Karpas-422 (cell line): ENCODE measurements at regions not wholly inside any gene's neighbourhood (a gene's known extent, or its start where the extent isn't known, plus 50 kb on each side); places are given as distances from the start of the nearest gene placed in this dataset.

Experiments
- DNase-seq: peaks from one replicate; pipeline ENCODE4 v3.0.0-alpha.2; 2015
- H2AFZ ChIP-seq: fragments of 200-600 bp; sonication (generic); 2 replicates; pipeline ENCODE4 v1.6.1; 2014; ENCODE audit warnings: antibody characterized with exemption, low read length, mixed read lengths
- H3K27ac ChIP-seq: fragments of 200-600 bp; sonication (generic); 2 replicates; pipeline ENCODE4 v1.5.1; 2014; ENCODE audit warnings: mild to moderate bottlenecking, low read length, moderate library complexity
- H3K27me3 ChIP-seq: fragments of 200-600 bp; sonication (generic); 2 replicates; pipeline ENCODE4 v1.6.1; 2014; ENCODE audit warnings: low read length, mixed read lengths
- H3K36me3 ChIP-seq: fragments of 200-600 bp; sonication (generic); 2 replicates; pipeline ENCODE4 v1.6.1; 2014; ENCODE audit warnings: low read length, mixed read lengths; ENCODE audit not compliant: insufficient read depth
- H3K4me1 ChIP-seq: fragments of 200-600 bp; sonication (generic); 2 replicates; pipeline ENCODE4 v1.6.1; 2014; ENCODE audit warnings: mild to moderate bottlenecking, low read length, mixed read lengths
- H3K4me2 ChIP-seq: fragments of 200-600 bp; sonication (generic); 2 replicates; pipeline ENCODE4 v1.6.1; 2014; ENCODE audit warnings: low read length, low read depth, mild to moderate bottlenecking; ENCODE audit not compliant: poor library complexity, severe bottlenecking
- H3K4me3 ChIP-seq: fragments of 200-600 bp; sonication (generic); 2 replicates; pipeline ENCODE4 v1.5.1; 2014; ENCODE audit warnings: mild to moderate bottlenecking, antibody characterized with exemption, low read length, mixed read lengths
- H3K79me2 ChIP-seq: fragments of 200-600 bp; sonication (generic); 2 replicates; pipeline ENCODE4 v1.6.1; 2014; ENCODE audit warnings: mild to moderate bottlenecking, low read length, mixed read lengths
- H3K9ac ChIP-seq: fragments of 200-600 bp; sonication (generic); 2 replicates; pipeline ENCODE4 v1.6.0; 2014; ENCODE audit warnings: low read length
- H3K9me2 ChIP-seq: fragments of 200-600 bp; sonication (generic), shearing (Covaris generic); replicated peaks from 2 replicates; pipeline ENCODE4 v1.6.0; 2014; ENCODE audit warnings: mild to moderate bottlenecking, low read length, moderate library complexity; ENCODE audit not compliant: insufficient read depth
- H3K9me3 ChIP-seq: fragments of 300-700, 200-600 bp; sonication (generic); 2 replicates; pipeline ENCODE4 v1.6.1; 2014; ENCODE audit warnings: low read length, mixed read lengths
- H4K20me1 ChIP-seq: fragments of 200-600 bp; sonication (generic); 2 replicates; pipeline ENCODE4 v1.6.1; 2014; ENCODE audit warnings: mild to moderate bottlenecking, antibody characterized with exemption, low read length, low read depth; ENCODE audit not compliant: insufficient read depth

GRCh38 chr1:218803351-218803997, 370.2 kb upstream of the LYPLAL1 start:
- H3K9ac ChIP-seq, result no peak overlapping the region
- peak; percentile 16 for DNase-seq
- no peaks in the 10 kb centered on the region for H3K9me2 ChIP-seq
- H3K36me3 ChIP-seq, result no peaks in the 10 kb centered on the region
- H3K27ac ChIP-seq, result no peak overlapping the region
- H4K20me1 ChIP-seq, result no peaks in the 10 kb centered on the region
- no peak overlapping the region for H3K4me3 ChIP-seq
- H3K27me3 ChIP-seq, result no peaks in the 10 kb centered on the region
- H2AFZ ChIP-seq, result no peak overlapping the region
- no peak overlapping the region for H3K4me2 ChIP-seq
- H3K79me2 ChIP-seq, result no peaks in the 10 kb centered on the region
- no peaks in the 10 kb centered on the region for H3K9me3 ChIP-seq
- H3K4me1 ChIP-seq, result no peaks in the 10 kb centered on the region

GRCh38 chr1:218804014-218804785, 369.5 kb upstream of the LYPLAL1 start:
- Histone ChIP-seq H3K9me3 (no peaks in the 10 kb centered on the region), H3K4me1 (no peaks in the 10 kb centered on the region), H3K27me3 (no peaks in the 10 kb centered on the region), H4K20me1 (no peaks in the 10 kb centered on the region), H3K4me3 (no peak overlapping the region), H3K36me3 (no peaks in the 10 kb centered on the region), H3K27ac (no peak overlapping the region), H3K4me2 (no peak overlapping the region), H2AFZ (no peak overlapping the region), H3K79me2 (no peaks in the 10 kb centered on the region), H3K9ac (no peak overlapping the region), H3K9me2 (no peaks in the 10 kb centered on the region)
- DNase-seq, result peak; percentile 4

GRCh38 chr1:218809061-218809460, 364.6 kb upstream of the LYPLAL1 start:
- no peak overlapping the region for H3K4me3 ChIP-seq
- no peak overlapping the region for H3K27ac ChIP-seq
- no peaks in the 10 kb centered on the region for H3K9me2 ChIP-seq
- no peak overlapping the region for H2AFZ ChIP-seq
- no peaks in the 10 kb centered on the region for H3K79me2 ChIP-seq
- peak; percentile 19 for DNase-seq
- no peak overlapping the region for H3K4me2 ChIP-seq
- no peaks in the 10 kb centered on the region for H3K36me3 ChIP-seq
- H3K9me3 ChIP-seq, result no peaks in the 10 kb centered on the region
- no peaks in the 10 kb centered on the region for H3K27me3 ChIP-seq
- no peaks in the 10 kb centered on the region for H3K4me1 ChIP-seq
- no peaks in the 10 kb centered on the region for H4K20me1 ChIP-seq
- H3K9ac ChIP-seq, result no peak overlapping the region

DNA sequence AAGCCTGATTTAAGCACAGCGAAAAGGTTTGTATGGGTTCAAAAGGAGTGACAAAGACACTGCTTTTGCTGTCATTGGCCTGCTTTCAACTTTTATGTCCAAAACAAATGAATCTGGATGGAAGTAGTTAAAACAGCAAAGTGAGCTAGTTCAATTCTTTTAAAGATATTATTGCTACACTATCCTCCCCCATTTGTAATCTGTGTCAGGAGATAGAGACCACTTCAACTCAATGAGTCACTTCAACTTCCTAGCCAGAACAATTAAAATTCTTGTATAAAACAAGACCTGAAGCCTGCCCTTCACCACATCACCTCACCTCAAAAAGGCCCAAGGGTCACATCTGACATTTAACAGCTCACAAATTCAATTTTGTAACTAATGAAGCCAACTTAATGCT, 364.1 kb upstream of the LYPLAL1 start:
- H2AFZ ChIP-seq, result no peak overlapping the region
- H3K4me3 ChIP-seq, result no peak overlapping the region
- no peaks in the 10 kb centered on the region for H3K4me1 ChIP-seq
- H3K27me3 ChIP-seq, result no peaks in the 10 kb centered on the region
- H4K20me1 ChIP-seq, result no peaks in the 10 kb centered on the region
- peak; percentile 31 for DNase-seq
- no peaks in the 10 kb centered on the region for H3K9me3 ChIP-seq
- no peak overlapping the region for H3K4me2 ChIP-seq
- no peaks in the 10 kb centered on the region for H3K36me3 ChIP-seq
- no peaks in the 10 kb centered on the region for H3K9me2 ChIP-seq
- H3K27ac ChIP-seq, result no peak overlapping the region
- H3K79me2 ChIP-seq, result no peaks in the 10 kb centered on the region
- H3K9ac ChIP-seq, result no peak overlapping the region

GRCh38 chr1:218810306-218810705, 363.4 kb upstream of the LYPLAL1 start:
- Histone ChIP-seq H3K27ac (no peak overlapping the region), H3K36me3 (no peaks in the 10 kb centered on the region), H4K20me1 (no peaks in the 10 kb centered on the region), H3K4me1 (no peaks in the 10 kb centered on the region), H3K9me2 (no peaks in the 10 kb centered on the region), H3K79me2 (no peaks in the 10 kb centered on the region), H3K4me3 (no peak overlapping the region), H3K9me3 (no peaks in the 10 kb centered on the region), H3K4me2 (no peak overlapping the region), H3K9ac (no peak overlapping the region), H2AFZ (no peak overlapping the region), H3K27me3 (no peaks in the 10 kb centered on the region)
- DNase-seq, result no peak

DNA sequence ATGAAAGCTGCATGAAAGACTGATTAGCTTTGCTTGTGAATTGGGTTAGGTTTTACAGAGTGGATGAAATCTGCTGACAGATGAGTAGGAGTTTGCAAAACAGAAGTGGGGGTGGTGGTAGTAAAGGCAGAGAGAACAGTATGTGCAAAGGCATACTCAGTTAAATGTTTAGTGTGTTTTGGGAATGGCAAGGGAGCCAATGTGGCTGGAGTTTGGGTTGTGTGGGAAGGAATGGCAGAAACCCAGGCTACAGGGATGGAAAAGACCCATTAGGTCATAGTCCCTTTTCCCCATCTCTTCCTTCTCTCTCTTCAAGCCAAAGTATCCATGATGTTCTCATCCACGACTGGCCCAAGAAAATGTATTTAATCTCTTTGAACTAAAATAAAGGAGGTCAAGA, 362.2 kb upstream of the LYPLAL1 start:
- DNase-seq, result peak; percentile 2
- no peak overlapping the region for H3K4me2 ChIP-seq
- H3K27me3 ChIP-seq, result no peaks in the 10 kb centered on the region
- H3K9me3 ChIP-seq, result no peaks in the 10 kb centered on the region
- no peaks in the 10 kb centered on the region for H4K20me1 ChIP-seq
- H3K36me3 ChIP-seq, result no peaks in the 10 kb centered on the region
- H3K4me1 ChIP-seq, result no peaks in the 10 kb centered on the region
- H3K9me2 ChIP-seq, result no peaks in the 10 kb centered on the region
- no peak overlapping the region for H2AFZ ChIP-seq
- no peaks in the 10 kb centered on the region for H3K79me2 ChIP-seq
- H3K4me3 ChIP-seq, result no peak overlapping the region
- no peak overlapping the region for H3K9ac ChIP-seq
- H3K27ac ChIP-seq, result no peak overlapping the region

DNA sequence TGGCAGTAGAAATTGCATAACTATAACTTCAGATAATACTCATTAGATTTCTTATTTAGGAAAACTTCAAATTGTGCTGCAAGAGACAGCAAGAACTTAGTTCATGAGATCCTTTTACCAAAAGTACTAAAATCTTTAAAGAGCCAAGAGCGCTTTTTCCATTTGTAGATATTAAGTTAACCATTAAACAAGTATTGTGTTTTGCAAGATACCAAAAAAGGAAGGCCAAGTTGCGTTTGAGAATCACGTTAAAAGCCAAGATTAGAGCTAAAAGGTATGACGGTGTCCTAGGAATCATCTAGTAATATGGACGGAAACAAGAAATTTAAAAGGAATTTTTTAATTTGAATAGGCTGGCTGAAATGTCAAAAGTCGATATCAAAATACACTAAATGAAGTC, 361.3 kb upstream of the LYPLAL1 start:
- Histone ChIP-seq H2AFZ (no peak overlapping the region), H3K4me3 (no peak overlapping the region), H3K27me3 (no peaks in the 10 kb centered on the region), H4K20me1 (no peaks in the 10 kb centered on the region), H3K4me2 (no peak overlapping the region), H3K27ac (no peak overlapping the region), H3K36me3 (no peaks in the 10 kb centered on the region), H3K9me2 (no peaks in the 10 kb centered on the region), H3K4me1 (no peaks in the 10 kb centered on the region), H3K9me3 (no peaks in the 10 kb centered on the region), H3K79me2 (no peaks in the 10 kb centered on the region), H3K9ac (no peak overlapping the region)
- peak; percentile 33 for DNase-seq

DNA sequence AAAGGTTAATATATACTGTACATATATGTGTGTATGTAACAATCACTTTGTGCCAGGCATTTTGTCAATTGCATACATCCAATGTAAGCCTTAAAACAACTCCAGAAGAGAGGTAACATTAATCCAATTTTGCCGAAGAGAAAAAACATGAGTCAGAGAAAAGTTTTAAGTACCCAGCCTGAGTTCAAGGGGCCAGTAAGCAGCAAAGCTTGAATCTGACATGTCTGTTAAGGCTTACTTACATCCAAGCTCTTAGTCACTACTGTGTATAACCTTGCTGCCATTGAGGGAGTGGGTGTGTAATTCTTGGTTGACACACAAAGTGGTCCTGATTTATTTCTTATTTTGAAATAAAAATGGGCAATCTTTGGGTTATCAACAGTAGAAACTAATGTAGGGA, 360.4 kb upstream of the LYPLAL1 start:
- Histone ChIP-seq H3K4me1 (no peaks in the 10 kb centered on the region), H4K20me1 (no peaks in the 10 kb centered on the region), H2AFZ (no peak overlapping the region), H3K9ac (no peak overlapping the region), H3K9me3 (no peaks in the 10 kb centered on the region), H3K79me2 (no peaks in the 10 kb centered on the region), H3K27me3 (no peaks in the 10 kb centered on the region), H3K4me2 (no peak overlapping the region), H3K9me2 (no peaks in the 10 kb centered on the region), H3K36me3 (no peaks in the 10 kb centered on the region), H3K4me3 (no peak overlapping the region), H3K27ac (no peak overlapping the region)
- DNase-seq, result peak; percentile 22
